Stomach (tissue), 4 donors: ENCODE measurements at regions not wholly inside any gene's neighbourhood (a gene's known extent, or its start where the extent isn't known, plus 50 kb on each side); places are given as distances from the start of the nearest gene placed in this dataset.

Experiments
- CTCF ChIP-seq, 7 experiments: fragments of 450-650 bp in 4 of 7; fragments of 200-600 bp in 3 of 7; sonication (generic) in 3 of 7; IDR thresholded peaks; one replicate each; pipeline ENCODE4 v1.5.1; 2016 to 2019; ENCODE audit warnings: antibody characterized with exemption in 7 of 7, control low read depth in 2 of 7, mild to moderate bottlenecking in 1 of 7
- POLR2A ChIP-seq, 4 donors: fragments of 450-650 bp; IDR thresholded peaks; one replicate each; pipeline ENCODE4 v1.6.1; 2016; ENCODE audit warnings: antibody characterized with exemption in 4 of 4, control low read depth in 2 of 4, mild to moderate bottlenecking in 1 of 4, moderate library complexity in 1 of 4

- no peak for TF ChIP-seq CTCF (IDR thresholded peaks at IDR 0.05)
- no peak for TF ChIP-seq POLR2A (IDR thresholded peaks at IDR 0.05)
Observed at GRCh38 chr13:74406420-74406819, 272.2 kb upstream of the KLF12 start.
